ENCODE measurements at regions not wholly inside any gene's neighbourhood (a gene's known extent, or its start where the extent isn't known, plus 50 kb on each side); places are given as distances from the start of the nearest gene placed in this dataset.
"Not testable (repeated sequence)": the region's sequence is repeated elsewhere in the genome, so short reads cannot be mapped to it uniquely, and the experiment has no call there.

DNA sequence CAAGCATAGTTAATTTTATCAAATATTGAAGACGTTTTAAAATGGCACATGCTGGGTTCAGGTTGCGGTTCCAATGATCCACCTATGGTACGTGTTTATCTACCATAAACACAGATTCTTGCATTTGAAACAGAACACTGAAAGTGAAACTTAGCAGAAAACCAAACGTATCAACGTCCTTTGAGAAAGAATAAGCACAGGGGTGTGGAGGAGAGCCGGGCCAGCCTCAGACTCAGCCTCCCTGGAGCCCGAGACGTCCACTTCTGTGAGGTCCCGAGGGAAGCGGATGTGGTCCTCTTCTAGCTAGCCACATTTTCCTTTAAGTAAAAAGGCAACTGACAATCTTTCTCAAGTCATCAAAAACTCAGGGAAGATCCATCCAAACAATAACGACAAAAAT is 195.9 kb downstream of the RTP5 start:
- no peak overlapping the region for H3K9ac ChIP-seq (ENCODE audit: low read depth, low read length)
- peaks cover 12% of the 10 kb centered on the region for H3K9me3 ChIP-seq (ENCODE audit: control insufficient read depth, insufficient read depth, low read length)
- no peaks in the 10 kb centered on the region for H3K27me3 ChIP-seq (ENCODE audit: control insufficient read depth, insufficient read depth, low read length)
- no peak overlapping the region for H3K4me3 ChIP-seq (ENCODE audit: low read depth, low read length)
- no peaks in the 10 kb centered on the region for H3K36me3 ChIP-seq (ENCODE audit: control insufficient read depth, insufficient read depth, low read length)
- H3K27ac ChIP-seq (ENCODE audit: low read depth, low read length) = no peak overlapping the region
- H3K4me1 ChIP-seq (ENCODE audit: control insufficient read depth, insufficient read depth, low read length) = peaks cover 29% of the 10 kb centered on the region

DNA sequence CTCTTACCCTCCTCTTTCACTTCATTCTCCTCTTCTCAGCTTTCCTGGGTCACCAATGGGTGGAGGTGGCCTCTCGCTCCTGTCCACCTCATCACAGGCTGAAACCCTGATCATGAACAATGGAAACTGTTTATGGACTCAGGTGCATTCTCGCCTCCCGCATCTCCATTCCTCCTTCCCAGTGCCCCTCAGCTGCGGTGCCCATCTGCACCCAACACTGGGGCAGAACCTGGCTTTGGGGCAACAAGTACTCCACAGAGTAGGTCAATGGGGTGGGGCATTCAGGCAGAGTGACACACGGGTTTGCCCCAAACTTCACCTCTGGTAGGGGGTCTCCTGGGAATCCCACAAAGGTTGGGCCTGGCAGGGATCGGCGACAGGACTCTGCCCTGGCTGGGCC is 199.5 kb downstream of the RTP5 start:
- Histone ChIP-seq H3K9me3 (ENCODE audit: control insufficient read depth, insufficient read depth, low read length) (no peaks in the 10 kb centered on the region), H3K4me3 (ENCODE audit: low read depth, low read length) (no peak overlapping the region), H3K4me1 (ENCODE audit: control insufficient read depth, insufficient read depth, low read length) (peaks cover 15% of the 10 kb centered on the region), H3K9ac (ENCODE audit: low read depth, low read length) (no peak overlapping the region), H3K27ac (ENCODE audit: low read depth, low read length) (no peak overlapping the region), H3K27me3 (ENCODE audit: control insufficient read depth, insufficient read depth, low read length) (no peaks in the 10 kb centered on the region), H3K36me3 (ENCODE audit: control insufficient read depth, insufficient read depth, low read length) (no peaks in the 10 kb centered on the region)

DNA sequence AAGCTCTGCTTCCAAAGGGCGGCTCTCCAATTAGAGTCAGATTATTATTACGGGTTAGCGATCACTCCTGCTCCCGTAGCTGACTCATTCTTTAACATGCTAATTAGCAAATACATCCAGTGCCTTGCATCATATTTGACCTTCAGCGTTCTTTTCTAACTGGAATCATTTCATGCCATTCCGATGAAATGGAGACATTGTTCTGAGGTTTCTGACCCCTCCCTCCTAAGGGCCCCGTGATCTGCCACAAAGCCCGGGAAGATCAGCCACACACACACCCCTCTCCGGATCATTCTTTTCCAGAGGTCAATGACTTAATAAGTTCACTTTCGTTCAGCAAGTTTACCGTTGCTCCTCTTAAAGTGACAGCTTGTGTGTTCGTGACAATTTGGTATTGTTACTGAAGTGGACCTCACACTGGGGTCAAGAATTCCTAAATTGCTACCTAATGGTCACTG is 200.4 kb downstream of the RTP5 start:
- not testable (repeated sequence) for H3K9ac ChIP-seq (ENCODE audit: low read depth, low read length); H3K27me3 ChIP-seq (ENCODE audit: control insufficient read depth, insufficient read depth, low read length)

DNA sequence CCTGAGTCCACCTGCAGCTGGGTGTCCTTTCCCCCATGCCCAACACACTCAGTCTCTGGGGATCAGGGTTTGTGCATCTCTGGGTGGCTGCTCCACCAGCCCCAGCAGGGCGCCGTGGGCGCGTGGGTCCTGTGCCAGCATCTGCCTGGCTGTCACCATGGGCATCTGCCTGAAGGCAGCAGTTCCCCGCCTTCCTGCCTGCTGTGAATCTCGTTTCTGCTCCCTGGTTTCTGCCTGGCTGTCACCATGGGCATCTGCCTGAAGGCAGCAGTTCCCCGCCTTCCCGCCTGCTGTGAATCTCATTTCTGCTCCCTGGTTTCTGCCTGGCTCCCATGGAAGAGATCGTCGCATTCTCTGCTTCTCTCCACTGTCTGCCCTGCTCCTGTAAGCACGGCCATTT is 201.2 kb downstream of the RTP5 start:
- H3K4me3 ChIP-seq (ENCODE audit: low read depth, low read length); H3K36me3 ChIP-seq (ENCODE audit: control insufficient read depth, insufficient read depth, low read length); H3K27ac ChIP-seq (ENCODE audit: low read depth, low read length); H3K9ac ChIP-seq (ENCODE audit: low read depth, low read length); H3K9me3 ChIP-seq (ENCODE audit: control insufficient read depth, insufficient read depth, low read length); H3K27me3 ChIP-seq (ENCODE audit: control insufficient read depth, insufficient read depth, low read length): not testable (repeated sequence)
- H3K4me1 ChIP-seq (ENCODE audit: control insufficient read depth, insufficient read depth, low read length) = peaks cover 14% of the 10 kb centered on the region

More for the DNA sequence above, 200.4 kb downstream of the RTP5 start:
- not testable (repeated sequence) for H3K4me1 ChIP-seq (ENCODE audit: control insufficient read depth, insufficient read depth, low read length); H3K27ac ChIP-seq (ENCODE audit: low read depth, low read length); H3K9me3 ChIP-seq (ENCODE audit: control insufficient read depth, insufficient read depth, low read length); H3K36me3 ChIP-seq (ENCODE audit: control insufficient read depth, insufficient read depth, low read length); H3K4me3 ChIP-seq (ENCODE audit: low read depth, low read length)

DNA sequence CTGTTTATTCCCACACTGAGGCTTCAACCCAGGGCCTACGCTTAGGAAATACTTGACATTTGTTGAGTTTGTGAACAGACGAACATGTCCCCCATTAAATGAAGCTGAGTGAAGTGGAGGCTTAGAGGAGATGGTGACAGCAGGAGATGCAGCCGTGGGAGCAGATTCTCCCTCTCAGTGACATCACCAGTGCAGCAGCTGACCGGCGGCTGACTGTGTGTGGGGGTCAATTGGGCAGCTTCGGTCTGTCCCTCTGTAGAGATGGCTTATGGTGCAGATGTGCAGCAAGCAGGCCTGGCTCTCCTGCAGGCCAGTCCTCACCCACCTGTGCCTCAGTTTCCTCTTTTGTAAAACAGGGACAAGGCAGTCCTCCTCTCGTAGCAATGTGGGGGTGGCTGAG is 201.8 kb downstream of the RTP5 start:
- not testable (repeated sequence) for H3K27me3 ChIP-seq (ENCODE audit: control insufficient read depth, insufficient read depth, low read length); H3K27ac ChIP-seq (ENCODE audit: low read depth, low read length); H3K9me3 ChIP-seq (ENCODE audit: control insufficient read depth, insufficient read depth, low read length); H3K4me3 ChIP-seq (ENCODE audit: low read depth, low read length); H3K9ac ChIP-seq (ENCODE audit: low read depth, low read length); H3K36me3 ChIP-seq (ENCODE audit: control insufficient read depth, insufficient read depth, low read length)
- peaks cover 19% of the 10 kb centered on the region for H3K4me1 ChIP-seq (ENCODE audit: control insufficient read depth, insufficient read depth, low read length)

DNA sequence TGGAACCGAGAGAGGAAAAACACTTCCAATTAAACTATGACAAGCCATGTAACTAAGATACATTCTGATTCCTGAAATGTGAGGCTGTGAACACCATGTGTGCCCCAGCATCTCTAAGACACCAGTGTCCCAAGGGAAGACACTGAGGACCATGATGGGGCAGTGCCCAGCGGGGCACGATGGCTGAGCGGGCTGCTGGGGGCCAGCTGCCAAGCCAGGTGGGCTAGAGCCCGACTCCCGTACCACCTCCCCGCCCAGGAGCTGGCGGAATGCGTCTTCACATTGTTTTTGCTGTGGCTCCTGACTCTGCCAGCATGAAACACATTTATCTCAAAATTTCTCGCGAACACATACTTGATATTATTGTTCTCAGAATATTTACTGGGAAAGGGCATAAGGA is 202.4 kb downstream of the RTP5 start:
- not testable (repeated sequence) for H3K9me3 ChIP-seq (ENCODE audit: control insufficient read depth, insufficient read depth, low read length); H3K27ac ChIP-seq (ENCODE audit: low read depth, low read length); H3K36me3 ChIP-seq (ENCODE audit: control insufficient read depth, insufficient read depth, low read length); H3K9ac ChIP-seq (ENCODE audit: low read depth, low read length); H3K27me3 ChIP-seq (ENCODE audit: control insufficient read depth, insufficient read depth, low read length); H3K4me3 ChIP-seq (ENCODE audit: low read depth, low read length)
- H3K4me1 ChIP-seq (ENCODE audit: control insufficient read depth, insufficient read depth, low read length) = peaks cover 19% of the 10 kb centered on the region

DNA sequence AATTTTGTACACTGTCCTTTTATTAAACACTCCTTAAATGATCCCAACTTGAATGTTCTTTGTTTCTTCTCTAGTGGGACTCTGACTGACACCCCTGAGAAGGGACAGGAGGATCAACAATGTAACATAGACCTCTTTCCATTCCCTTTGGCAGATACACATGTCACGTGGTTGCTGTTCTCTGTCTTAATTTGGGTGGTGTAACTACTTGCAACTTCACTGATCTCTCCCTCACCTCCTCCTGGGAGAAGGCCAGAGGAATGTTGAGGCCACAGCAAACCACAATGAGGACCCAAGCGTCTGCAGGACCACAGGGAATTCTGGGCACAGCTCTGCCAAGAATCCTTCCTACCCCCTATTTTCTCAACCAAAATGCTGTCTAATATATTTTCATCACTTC is 205.6 kb downstream of the RTP5 start:
- Histone ChIP-seq H3K9me3 (ENCODE audit: control insufficient read depth, insufficient read depth, low read length) (no peaks in the 10 kb centered on the region), H3K27me3 (ENCODE audit: control insufficient read depth, insufficient read depth, low read length) (no peaks in the 10 kb centered on the region), H3K9ac (ENCODE audit: low read depth, low read length) (no peak overlapping the region), H3K4me3 (ENCODE audit: low read depth, low read length) (no peak overlapping the region), H3K4me1 (ENCODE audit: control insufficient read depth, insufficient read depth, low read length) (peaks cover 14% of the 10 kb centered on the region), H3K27ac (ENCODE audit: low read depth, low read length) (no peak overlapping the region), H3K36me3 (ENCODE audit: control insufficient read depth, insufficient read depth, low read length) (no peaks in the 10 kb centered on the region)

DNA sequence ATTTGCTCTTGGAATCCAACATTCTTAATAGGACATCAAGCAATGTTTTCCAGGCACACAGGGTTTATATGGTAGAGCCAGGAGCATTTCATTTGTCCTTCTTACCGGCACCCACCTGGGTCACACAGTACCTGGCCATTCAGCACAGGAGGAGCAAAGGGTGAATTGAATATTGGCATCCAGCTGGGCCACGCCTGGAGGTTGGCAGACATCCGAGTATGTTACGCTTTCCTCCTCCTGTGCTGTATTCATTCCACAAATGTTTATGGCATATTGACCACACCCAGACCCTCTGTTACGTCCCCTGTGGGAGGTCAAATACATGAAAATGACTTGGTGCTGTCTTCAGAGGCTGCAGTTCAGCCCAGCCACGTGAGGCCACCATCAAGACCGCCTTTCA is 206.2 kb downstream of the RTP5 start:
- Histone ChIP-seq H3K36me3 (ENCODE audit: control insufficient read depth, insufficient read depth, low read length) (no peaks in the 10 kb centered on the region), H3K4me1 (ENCODE audit: control insufficient read depth, insufficient read depth, low read length) (peaks cover 14% of the 10 kb centered on the region), H3K27me3 (ENCODE audit: control insufficient read depth, insufficient read depth, low read length) (no peaks in the 10 kb centered on the region), H3K4me3 (ENCODE audit: low read depth, low read length) (no peak overlapping the region), H3K9ac (ENCODE audit: low read depth, low read length) (no peak overlapping the region), H3K9me3 (ENCODE audit: control insufficient read depth, insufficient read depth, low read length) (no peaks in the 10 kb centered on the region), H3K27ac (ENCODE audit: low read depth, low read length) (no peak overlapping the region)

DNA sequence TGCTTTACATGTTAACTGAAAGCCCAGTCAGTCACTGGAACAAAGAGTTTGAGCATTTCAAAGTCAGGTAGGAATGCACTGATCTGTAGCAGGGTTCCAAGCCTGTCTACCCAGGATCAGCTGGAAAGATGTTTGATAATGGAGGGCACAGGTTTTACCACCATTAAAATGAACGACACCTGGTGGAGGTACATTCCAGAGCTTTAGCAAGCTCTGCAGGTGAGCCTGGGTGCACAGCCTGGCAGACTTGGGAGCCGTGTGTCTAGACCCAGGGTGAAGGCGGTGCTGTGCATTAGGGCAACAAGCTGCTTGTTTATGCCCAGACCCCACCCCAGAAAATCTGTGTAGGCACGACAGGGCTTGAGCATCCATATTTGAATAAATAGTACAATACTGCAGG is 206.7 kb downstream of the RTP5 start:
- H3K36me3 ChIP-seq (ENCODE audit: control insufficient read depth, insufficient read depth, low read length); H3K9ac ChIP-seq (ENCODE audit: low read depth, low read length); H3K27ac ChIP-seq (ENCODE audit: low read depth, low read length); H3K9me3 ChIP-seq (ENCODE audit: control insufficient read depth, insufficient read depth, low read length); H3K27me3 ChIP-seq (ENCODE audit: control insufficient read depth, insufficient read depth, low read length); H3K4me3 ChIP-seq (ENCODE audit: low read depth, low read length): not testable (repeated sequence)
- H3K4me1 ChIP-seq (ENCODE audit: control insufficient read depth, insufficient read depth, low read length) = peaks cover 14% of the 10 kb centered on the region

DNA sequence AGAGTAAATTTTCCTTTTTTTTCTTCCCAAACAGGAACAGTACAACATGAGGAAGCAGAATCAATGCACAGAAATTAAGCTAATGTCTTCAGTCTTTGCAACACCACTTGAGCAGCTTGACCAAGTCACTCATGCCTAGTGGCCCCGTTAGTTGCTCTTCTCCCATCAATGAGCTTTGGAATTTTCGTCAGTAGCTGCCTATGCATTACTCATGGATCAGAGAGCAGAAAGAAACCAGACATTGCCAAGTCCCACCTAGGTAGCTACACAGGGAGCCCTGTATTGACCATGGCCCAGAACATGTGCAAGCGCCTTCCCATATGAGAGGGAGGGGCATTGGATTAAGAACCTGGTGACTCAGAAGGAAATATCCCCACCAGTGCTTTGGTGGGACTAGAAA is 208.9 kb downstream of the RTP5 start:
- not testable (repeated sequence) for H3K9me3 ChIP-seq (ENCODE audit: control insufficient read depth, insufficient read depth, low read length); H3K36me3 ChIP-seq (ENCODE audit: control insufficient read depth, insufficient read depth, low read length); H3K27ac ChIP-seq (ENCODE audit: low read depth, low read length); H3K4me3 ChIP-seq (ENCODE audit: low read depth, low read length); H3K9ac ChIP-seq (ENCODE audit: low read depth, low read length); H3K27me3 ChIP-seq (ENCODE audit: control insufficient read depth, insufficient read depth, low read length)
- peaks cover 14% of the 10 kb centered on the region for H3K4me1 ChIP-seq (ENCODE audit: control insufficient read depth, insufficient read depth, low read length)

DNA sequence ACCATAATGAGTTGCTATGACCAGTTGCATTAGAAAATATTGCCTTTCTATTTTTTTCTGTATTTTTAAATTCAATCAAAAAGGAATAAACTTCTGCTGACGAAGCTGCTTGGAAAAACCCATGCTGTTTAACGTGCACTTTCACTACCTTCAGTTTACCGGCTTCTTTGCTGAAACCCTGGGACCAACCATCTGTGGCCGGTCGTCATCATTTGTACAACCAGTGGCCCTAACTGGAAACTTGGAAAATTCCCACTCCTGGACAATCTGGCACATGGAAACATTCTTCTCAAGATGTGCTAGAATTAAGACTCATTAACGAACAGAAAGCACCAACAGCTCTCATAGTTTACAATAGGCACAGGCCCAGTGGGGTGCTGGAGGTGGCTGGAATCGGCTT is 210.3 kb downstream of the RTP5 start:
- H3K4me3 ChIP-seq (ENCODE audit: low read depth, low read length); H3K9me3 ChIP-seq (ENCODE audit: control insufficient read depth, insufficient read depth, low read length); H3K27ac ChIP-seq (ENCODE audit: low read depth, low read length); H3K9ac ChIP-seq (ENCODE audit: low read depth, low read length); H3K27me3 ChIP-seq (ENCODE audit: control insufficient read depth, insufficient read depth, low read length); H3K36me3 ChIP-seq (ENCODE audit: control insufficient read depth, insufficient read depth, low read length): not testable (repeated sequence)
- H3K4me1 ChIP-seq (ENCODE audit: control insufficient read depth, insufficient read depth, low read length) = peaks cover 14% of the 10 kb centered on the region

DNA sequence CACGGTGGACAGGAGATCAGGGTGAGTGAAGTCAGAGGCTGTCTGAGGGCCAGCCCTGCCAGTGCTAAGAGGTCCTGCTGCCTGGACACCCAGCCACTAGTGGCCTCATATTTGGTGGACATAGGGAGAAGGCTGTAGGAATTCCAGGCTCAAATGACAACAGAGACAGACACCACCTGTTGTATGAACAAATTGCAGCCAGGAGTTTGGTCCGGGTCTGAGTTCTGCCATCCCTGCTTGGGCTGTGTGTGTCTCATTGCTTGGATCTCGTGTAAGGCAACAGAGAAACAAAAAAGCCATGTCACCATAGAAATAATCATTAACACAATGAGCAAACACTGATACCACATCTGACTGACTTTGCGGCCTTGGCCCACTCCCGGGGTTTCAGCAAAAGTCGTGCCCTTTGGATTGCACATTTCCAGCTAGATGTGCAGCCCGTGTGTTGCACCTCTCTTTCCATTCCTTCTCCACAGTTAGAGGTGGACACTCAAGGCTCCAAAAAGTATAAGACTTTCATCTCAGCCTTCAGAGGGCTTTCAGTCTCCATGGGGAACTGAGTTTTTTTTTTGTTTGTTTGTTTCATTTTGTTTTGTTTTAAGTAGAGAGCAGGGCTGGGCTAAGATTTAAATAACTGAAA is 211.2 kb downstream of the RTP5 start:
- H3K9me3 ChIP-seq (ENCODE audit: control insufficient read depth, insufficient read depth, low read length); H3K27me3 ChIP-seq (ENCODE audit: control insufficient read depth, insufficient read depth, low read length); H3K9ac ChIP-seq (ENCODE audit: low read depth, low read length); H3K36me3 ChIP-seq (ENCODE audit: control insufficient read depth, insufficient read depth, low read length); H3K27ac ChIP-seq (ENCODE audit: low read depth, low read length); H3K4me3 ChIP-seq (ENCODE audit: low read depth, low read length); H3K4me1 ChIP-seq (ENCODE audit: control insufficient read depth, insufficient read depth, low read length): not testable (repeated sequence)

Measured in HUES48 (cell line).